Left colon (tissue), 2 donors: ENCODE measurements at regions not wholly inside any gene's neighbourhood (a gene's known extent, or its start where the extent isn't known, plus 50 kb on each side); places are given as distances from the start of the nearest gene placed in this dataset.

ENCODE experiments used
- ATAC-seq: fragments of 200-7000 bp; cut with Tn5 transposase; one replicate; pipeline ENCODE4 v1.9.1; 2020; ENCODE audit warnings: mild to moderate bottlenecking, moderate library complexity
- DNase-seq, 2 donors: peaks; one replicate each; pipeline ENCODE4 v3.0.0-alpha.2; 2020
- intact Hi-C, 2 donors: fragments of 100-400 bp; cut with DNase I in 1 of 2; cut with micrococcal nuclease in 1 of 2; formaldehyde crosslinking; loops; one replicate each; pipeline versions ENCODE4 v1.11.2 to v1.14.0; 2022; cut with DNase I, micrococcal nuclease
- donor health status: DM: no; HTN: no; CAD: no.
- donor health status: DM: yes; HTN: yes; CAD: no.

DNA sequence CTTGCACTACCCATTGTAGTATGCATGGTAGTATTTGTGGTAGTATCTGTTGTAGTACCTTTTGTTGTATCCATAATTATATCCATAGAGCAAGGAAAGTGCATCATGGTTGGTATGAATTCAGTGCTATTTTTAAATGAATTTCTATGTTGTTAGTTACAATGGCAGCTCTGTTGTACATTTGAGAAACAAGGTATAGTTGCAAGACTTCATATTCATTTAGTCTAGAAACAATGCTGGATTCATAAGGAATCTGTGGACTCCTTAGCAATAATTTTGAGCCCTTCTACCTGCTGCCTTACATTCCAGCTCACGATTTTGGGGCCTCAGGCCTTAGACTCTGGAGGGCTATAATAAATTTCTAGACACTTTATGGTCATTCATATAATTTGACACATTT lies 141.8 kb downstream of the FAM43A start:
- intact Hi-C loops = no loop called here
- DNase-seq = no peak
- no peak for ATAC-seq

GRCh38 chr3:194828116-194828515 lies 142.4 kb downstream of the FAM43A start:
- intact Hi-C loops = no loop called here
- DNase-seq (no peak), ATAC-seq (no peak)

- intact Hi-C loops = no loop called here
- DNase-seq = no peak
- ATAC-seq = no peak
Observed at GRCh38 chr3:194828926-194829325, 143.2 kb downstream of the FAM43A start.

GRCh38 chr3:194830401-194830800 lies 144.7 kb downstream of the FAM43A start:
- no peak for ATAC-seq
- DNase-seq = no peak
- intact Hi-C loops = no loop called here

DNA sequence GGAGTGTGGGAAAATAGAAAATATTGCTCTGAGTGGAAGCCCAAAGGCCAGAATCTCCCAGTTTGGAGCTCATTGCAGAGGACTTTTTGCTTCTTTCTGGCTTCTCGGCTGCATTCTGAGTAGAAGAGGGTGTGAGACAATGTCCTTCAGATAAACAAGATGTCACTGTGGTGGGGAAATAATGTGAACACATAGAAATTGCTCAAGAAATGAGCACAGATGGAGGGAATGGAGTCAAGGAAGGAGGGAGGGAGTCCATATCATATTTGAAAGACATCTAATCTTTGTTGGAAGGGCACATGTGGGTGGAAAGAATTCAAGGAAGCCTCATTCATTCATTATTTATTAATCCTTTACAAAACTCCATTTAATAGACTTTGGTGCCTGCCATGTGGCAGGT lies 145.3 kb downstream of the FAM43A start:
- ATAC-seq = no peak
- intact Hi-C loops = no loop called here
- no peak for DNase-seq

GRCh38 chr3:194832346-194833104 lies 146.8 kb downstream of the FAM43A start:
- ATAC-seq (no peak), DNase-seq (no peak)
- intact Hi-C loops = no loop called here

GRCh38 chr3:194833114-194833910 lies 147.6 kb downstream of the FAM43A start:
- intact Hi-C loops = no loop called here
- ATAC-seq (no peak), DNase-seq (no peak)

DNA sequence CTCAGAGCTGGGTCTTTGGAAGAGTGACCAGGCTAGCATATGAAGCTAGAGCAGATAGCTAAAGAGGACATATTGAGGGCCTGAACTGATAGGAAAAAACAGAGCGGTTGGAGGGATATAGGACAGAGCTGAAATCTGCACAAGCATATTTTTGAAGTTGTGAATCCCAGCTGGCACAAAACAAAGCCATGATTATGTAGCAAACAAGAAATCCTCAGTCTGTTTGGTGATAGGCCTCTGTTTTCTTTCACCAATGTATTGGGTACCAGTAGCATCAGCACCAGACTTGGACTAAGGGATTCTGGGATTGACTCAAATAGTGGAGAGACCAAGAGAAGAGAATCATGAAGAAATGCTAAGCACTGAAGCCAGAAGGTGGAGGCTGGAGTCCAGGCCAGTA lies 151.0 kb downstream of the FAM43A start:
- ATAC-seq (no peak), DNase-seq (no peak)
- intact Hi-C loops = no loop called here

DNA sequence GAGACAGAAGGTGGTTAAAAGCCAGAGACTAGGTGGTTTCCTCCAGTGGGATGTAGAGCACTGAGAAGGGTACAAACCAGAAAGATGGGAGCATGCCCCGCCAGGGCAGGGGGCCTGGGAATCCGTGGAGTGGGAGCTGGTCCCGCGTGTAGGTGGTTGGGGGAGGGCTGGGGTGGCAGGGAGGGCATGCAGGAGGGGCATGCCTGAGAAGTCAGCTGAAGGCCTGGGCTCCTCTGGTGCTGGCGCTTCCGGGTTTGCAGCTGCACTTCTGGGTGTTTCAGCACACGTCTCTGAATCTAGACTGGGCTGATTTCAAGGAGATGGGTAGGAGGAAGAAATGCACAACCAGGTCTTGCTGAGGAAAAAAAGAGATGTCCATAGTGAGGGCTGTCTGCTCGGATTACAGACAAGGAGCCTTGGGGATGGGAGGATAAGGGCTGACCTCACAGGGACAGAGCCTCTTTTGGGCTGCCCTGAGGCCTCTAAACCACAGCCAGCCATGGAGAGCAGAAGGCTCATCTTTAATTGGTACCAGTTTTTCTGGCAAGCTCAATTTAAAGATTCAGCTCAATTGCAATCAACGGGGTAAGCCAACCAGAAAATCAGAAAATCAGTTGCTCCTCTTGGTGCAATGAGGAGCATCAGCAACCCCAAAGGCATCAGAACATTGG lies 151.9 kb downstream of the FAM43A start:
- intact Hi-C loops = no loop called here
- ATAC-seq = no peak

GRCh38 chr3:194838236-194838635 lies 152.6 kb downstream of the FAM43A start:
- ATAC-seq (no peak), DNase-seq (no peak)
- intact Hi-C loops = no loop called here

More for the DNA sequence above, 151.9 kb downstream of the FAM43A start:
- no peak for DNase-seq

DNA sequence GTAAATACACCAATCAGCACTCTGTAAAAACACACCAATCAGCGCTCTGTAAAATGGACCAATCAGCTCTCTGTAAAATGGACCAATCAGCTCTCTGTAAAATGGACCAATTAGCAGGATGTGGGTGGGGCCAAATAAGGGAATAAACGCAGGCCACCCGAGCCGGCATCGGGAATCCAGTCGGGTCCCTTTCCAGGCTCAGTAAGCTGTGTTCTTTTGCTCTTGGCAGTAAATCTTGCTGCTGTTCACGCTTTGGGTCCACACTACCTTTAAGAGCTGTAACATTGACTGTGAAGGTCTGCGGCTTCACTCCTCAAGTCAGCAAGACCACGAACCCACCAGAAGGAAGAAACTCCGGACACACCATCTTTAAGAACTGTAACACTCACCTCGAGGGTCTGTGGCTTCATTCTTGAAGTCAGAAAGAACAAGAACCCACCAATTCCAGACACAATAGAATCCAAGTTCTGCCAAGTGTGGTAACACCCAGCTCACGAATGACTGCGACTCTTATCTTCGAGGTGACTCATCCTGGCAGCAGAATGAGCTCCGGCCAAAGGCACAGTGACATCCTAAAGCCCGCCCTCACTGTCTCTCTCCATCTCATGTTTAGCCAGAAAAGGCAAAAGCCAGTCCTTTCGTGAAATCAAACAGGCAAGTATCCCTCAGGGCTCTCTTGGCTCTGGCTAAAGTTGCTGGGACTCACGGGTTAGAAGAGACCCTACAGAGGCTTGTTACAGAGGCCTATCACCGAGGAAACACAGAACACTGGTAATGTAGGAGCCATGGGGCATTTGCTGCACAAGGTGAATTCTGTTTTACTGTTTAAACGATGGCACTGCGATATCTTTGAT lies 155.2 kb downstream of the FAM43A start:
- ATAC-seq (peak; percentile 62), DNase-seq (no peak)
- intact Hi-C loops = no loop called here

GRCh38 chr3:194841515-194841841 lies 155.8 kb downstream of the FAM43A start:
- DNase-seq (no peak), ATAC-seq (no peak)
- intact Hi-C loops = no loop called here

- no peak for ATAC-seq
- intact Hi-C loops = no loop called here
Observed at GRCh38 chr3:194843556-194843955, 157.9 kb downstream of the FAM43A start.

GRCh38 chr3:194844046-194844445 lies 158.4 kb downstream of the FAM43A start:
- intact Hi-C loops = no loop called here
- DNase-seq (no peak), ATAC-seq (no peak)

More at GRCh38 chr3:194843556-194843955, 157.9 kb downstream of the FAM43A start:
- DNase-seq = no peak

DNA sequence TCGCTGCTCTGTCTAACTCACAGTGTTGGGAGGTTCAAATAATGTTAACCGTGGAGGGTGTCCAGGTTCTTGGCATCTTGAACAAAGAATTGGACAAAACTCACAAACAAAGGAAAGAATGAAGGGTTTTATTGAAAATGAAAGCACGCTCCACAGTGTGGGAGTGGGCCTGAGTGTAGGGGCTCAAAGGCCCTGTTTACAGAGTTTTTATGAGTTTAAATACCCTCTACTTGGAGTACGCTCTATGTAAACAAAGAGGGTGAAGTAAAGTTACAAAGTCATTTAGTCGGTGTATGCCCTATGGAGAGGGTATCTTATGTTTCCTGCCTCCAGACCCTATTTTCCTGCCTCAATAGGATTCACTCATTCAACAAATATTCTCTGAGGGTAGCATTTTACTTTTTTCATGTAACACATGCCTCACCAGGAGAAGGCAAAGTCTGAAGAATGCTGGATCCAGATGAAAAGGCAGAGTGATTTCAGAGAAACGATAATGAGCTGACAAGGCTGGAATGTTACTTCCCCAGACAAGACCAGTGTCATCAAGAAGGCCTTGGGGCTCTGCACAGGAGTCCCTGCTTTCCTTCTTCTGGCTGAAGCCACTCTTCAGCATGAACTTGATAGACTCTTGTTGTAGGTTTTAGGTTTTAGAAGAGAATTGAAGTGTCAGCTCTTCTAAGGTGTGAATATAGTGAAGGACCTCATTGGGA lies 163.6 kb downstream of the FAM43A start:
- DNase-seq (no peak), ATAC-seq (peak; percentile 61)
- intact Hi-C loops = no loop called here

GRCh38 chr3:194851254-194851653 lies 165.6 kb downstream of the FAM43A start:
- intact Hi-C loops = no loop called here
- ATAC-seq = peak; percentile 23
- DNase-seq = no peak

- no peak for DNase-seq
- ATAC-seq = no peak
- intact Hi-C loops = no loop called here
Observed at GRCh38 chr3:194851941-194852340, 166.3 kb downstream of the FAM43A start.

DNA sequence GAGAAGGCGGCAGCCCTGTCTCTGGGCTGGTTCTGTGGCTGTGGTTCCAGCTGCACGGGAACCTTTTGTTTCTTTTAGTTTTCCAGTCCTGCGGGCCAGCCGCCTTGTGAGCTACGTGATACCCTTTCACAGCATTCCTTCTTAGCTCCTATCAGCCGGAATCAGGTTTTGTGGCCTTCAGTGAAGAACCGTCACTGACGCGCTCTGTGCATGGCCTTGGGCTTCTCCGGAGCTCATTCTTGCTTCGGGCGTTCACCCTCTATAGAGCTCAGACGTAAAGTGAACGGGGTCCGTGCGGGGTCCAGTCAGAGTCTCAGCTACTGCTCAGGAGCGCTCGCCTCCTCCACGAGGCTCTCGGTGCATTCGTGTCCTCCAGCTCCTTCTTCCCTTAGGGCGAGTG lies 166.7 kb downstream of the FAM43A start:
- DNase-seq (no peak), ATAC-seq (no peak)
- intact Hi-C loops = no loop called here
